ENCODE measurements at regions not wholly inside any gene's neighbourhood (a gene's known extent, or its start where the extent isn't known, plus 50 kb on each side); places are given as distances from the start of the nearest gene placed in this dataset.

- no peak for TF ChIP-seq CTCF (IDR thresholded peaks at IDR 0.05)
- TF ChIP-seq POLR2A (IDR thresholded peaks at IDR 0.05), result no peak
- TF ChIP-seq EP300 (IDR thresholded peaks at IDR 0.05), result no peak
Measured at GRCh38 chr17:13410874-13411273, 190.9 kb downstream of the HS3ST3A1 start.
